Mesenchymal stem cell (in vitro differentiated cells and primary cell): ENCODE measurements at regions not wholly inside any gene's neighbourhood (a gene's known extent, or its start where the extent isn't known, plus 50 kb on each side); places are given as distances from the start of the nearest gene placed in this dataset.

Experiments
- DNase-seq: peaks from one replicate; pipeline ENCODE4 v3.0.0-alpha.2; 2013
- H2AFZ ChIP-seq: one replicate; pipeline ENCODE4 v1.6.1; 2013; ENCODE audit warnings: low read depth, mild to moderate bottlenecking, control low read depth, inconsistent platforms, low read length, moderate library complexity
- H2AK5ac ChIP-seq: 2 replicates; pipeline ENCODE4 v1.6.1; 2013; ENCODE audit warnings: low read length, moderate library complexity, mild to moderate bottlenecking, inconsistent platforms; ENCODE audit not compliant: severe bottlenecking
- H2BK120ac ChIP-seq: one replicate; pipeline ENCODE4 v1.6.1; 2013; ENCODE audit warnings: low read depth, mild to moderate bottlenecking, inconsistent platforms, low read length, moderate library complexity
- H2BK12ac ChIP-seq, 2 experiments: one replicate each; pipeline ENCODE4 v1.6.1; 2013; ENCODE audit warnings: inconsistent platforms in 2 of 2, low read length in 2 of 2, mild to moderate bottlenecking in 2 of 2, moderate library complexity in 2 of 2, control low read depth in 1 of 2
- H2BK15ac ChIP-seq: one replicate; pipeline ENCODE4 v1.6.1; 2013; ENCODE audit warnings: mild to moderate bottlenecking, low read depth, inconsistent platforms; ENCODE audit not compliant: poor library complexity, severe bottlenecking
- H2BK5ac ChIP-seq: 2 replicates; pipeline ENCODE4 v1.6.1; 2013; ENCODE audit warnings: low read depth, mild to moderate bottlenecking, low read length, control low read depth, inconsistent platforms; ENCODE audit not compliant: poor library complexity, severe bottlenecking
- H3K14ac ChIP-seq, 2 experiments: one replicate each; pipeline ENCODE4 v1.6.1; 2013; ENCODE audit warnings: inconsistent platforms in 2 of 2, low read length in 2 of 2, control low read depth in 1 of 2, mild to moderate bottlenecking in 1 of 2, moderate library complexity in 1 of 2
- H3K18ac ChIP-seq, 2 experiments: one replicate each; pipeline ENCODE4 v1.6.1; 2013; ENCODE audit warnings: inconsistent platforms in 2 of 2, low read length in 2 of 2, control low read depth in 1 of 2, low read depth in 1 of 2, mild to moderate bottlenecking in 1 of 2
- H3K23ac ChIP-seq, 2 experiments: one replicate each; pipeline ENCODE4 v1.6.1; 2013; ENCODE audit warnings: inconsistent platforms in 2 of 2, low read length in 2 of 2, mild to moderate bottlenecking in 2 of 2, moderate library complexity in 2 of 2, control low read depth in 1 of 2
- H3K27ac ChIP-seq: 2 replicates; pipeline ENCODE4 v1.5.1; 2013; ENCODE audit warnings: mild to moderate bottlenecking, moderate library complexity, low read length, control low read depth, inconsistent platforms; ENCODE audit not compliant: poor library complexity, severe bottlenecking
- H3K27me3 ChIP-seq, 2 experiments: 2 replicates each; pipeline versions ENCODE4 v1.6.1 to v1.7.0; 2013; ENCODE audit warnings: low read length in 2 of 2, mild to moderate bottlenecking in 2 of 2, moderate library complexity in 2 of 2, control low read depth in 1 of 2, inconsistent platforms in 1 of 2; ENCODE audit not compliant: control insufficient read depth in 1 of 2, insufficient read depth in 1 of 2
- H3K36me3 ChIP-seq, 2 experiments: 2 replicates each; pipeline versions ENCODE4 v1.6.1 to v1.7.0; 2013; ENCODE audit warnings: low read length in 2 of 2, control low read depth in 1 of 2, inconsistent platforms in 1 of 2, low read depth in 1 of 2, mild to moderate bottlenecking in 1 of 2; ENCODE audit not compliant: insufficient read depth in 2 of 2, control insufficient read depth in 1 of 2
- H3K4ac ChIP-seq, 2 experiments: one replicate each; pipeline ENCODE4 v1.6.1; 2013; ENCODE audit warnings: inconsistent platforms in 2 of 2, low read length in 2 of 2, mild to moderate bottlenecking in 2 of 2, moderate library complexity in 2 of 2, control low read depth in 1 of 2, low read depth in 1 of 2
- H3K4me1 ChIP-seq: 2 replicates; pipeline ENCODE4 v1.6.1; 2013; ENCODE audit warnings: low read depth, low read length, control low read depth; ENCODE audit not compliant: control insufficient read depth, insufficient read depth
- H3K4me2 ChIP-seq: 2 replicates; pipeline ENCODE4 v1.6.1; 2013; ENCODE audit warnings: low read length, mild to moderate bottlenecking, inconsistent platforms; ENCODE audit not compliant: poor library complexity, severe bottlenecking
- H3K4me3 ChIP-seq, 2 experiments: 2 replicates each; pipeline versions ENCODE4 v1.5.1 to v1.7.0; 2013; ENCODE audit warnings: low read length in 2 of 2, mild to moderate bottlenecking in 2 of 2, control low read depth in 1 of 2, low read depth in 1 of 2; ENCODE audit not compliant: insufficient read depth in 1 of 2
- H3K79me1 ChIP-seq: replicated peaks from 2 replicates; pipeline ENCODE4 v1.6.1; 2013; ENCODE audit warnings: mild to moderate bottlenecking, control low read depth, low read length, inconsistent platforms; ENCODE audit not compliant: poor library complexity, severe bottlenecking
- H3K9ac ChIP-seq: 2 replicates; pipeline ENCODE4 v1.7.0; 2013; ENCODE audit warnings: mild to moderate bottlenecking, low read length, moderate library complexity
- H3K9me3 ChIP-seq: 2 replicates; pipeline ENCODE4 v1.7.0; 2013; ENCODE audit warnings: mild to moderate bottlenecking, low read length; ENCODE audit not compliant: control insufficient read depth
- H4K8ac ChIP-seq: one replicate; pipeline ENCODE4 v1.6.1; 2013; ENCODE audit warnings: inconsistent platforms, mild to moderate bottlenecking, low read length, moderate library complexity
- H4K91ac ChIP-seq: one replicate; pipeline ENCODE4 v1.6.1; 2013; ENCODE audit warnings: mild to moderate bottlenecking, low read length, inconsistent platforms
- WGBS: methylation state at CpG from one replicate; pipeline ENCODE4 v1.1.7; 2013; ENCODE audit warnings: mixed read lengths; 5-methylcytosine and 5-hydroxymethylcytosine counted together

GRCh38 chr4:4680758-4681157 is 138.9 kb upstream of the STX18 start:
- Histone ChIP-seq H3K14ac (no peak overlapping the region), H4K91ac (no peak overlapping the region), H3K36me3 (no peaks in the 10 kb centered on the region), H3K4me2 (no peak overlapping the region), H3K4ac (no peak overlapping the region), H2BK12ac (no peak overlapping the region), H3K23ac (no peak overlapping the region), H4K8ac (no peak overlapping the region), H3K79me1 (no peaks in the 10 kb centered on the region), H2AK5ac (no peak overlapping the region), H3K4me3 (no peak overlapping the region), H2BK5ac (no peak overlapping the region), H3K27ac (no peak overlapping the region), H3K9me3 (no peaks in the 10 kb centered on the region), H3K9ac (no peak overlapping the region), H2AFZ (no peak overlapping the region), H2BK120ac (no peak overlapping the region), H3K18ac (no peak overlapping the region), H3K4me1 (no peaks in the 10 kb centered on the region), H3K27me3 (peaks cover 0 to 26% of the 10 kb centered on the region in 2 experiments), H2BK15ac (no peak overlapping the region)
- 71% methylated on average over 1 of the region's 2 CpGs for WGBS
- DNase-seq, result no peak

GRCh38 chr4:4680243-4680642 is 138.4 kb upstream of the STX18 start:
- H4K91ac ChIP-seq, result no peak overlapping the region
- no peak overlapping the region for H3K23ac ChIP-seq
- H2BK12ac ChIP-seq, result no peak overlapping the region
- H3K4me3 ChIP-seq, result no peak overlapping the region
- H3K4ac ChIP-seq, result no peak overlapping the region
- H3K9me3 ChIP-seq, result no peaks in the 10 kb centered on the region
- H4K8ac ChIP-seq, result no peak overlapping the region
- H3K9ac ChIP-seq, result no peak overlapping the region
- 94% methylated on average over 4 of the region's 4 CpGs for WGBS
- no peak overlapping the region for H3K4me2 ChIP-seq
- H3K27me3 ChIP-seq, result peaks cover 0 to 26% of the 10 kb centered on the region in 2 experiments
- no peak overlapping the region for H2BK120ac ChIP-seq
- no peak for DNase-seq
- H3K18ac ChIP-seq, result no peak overlapping the region
- no peak overlapping the region for H2AFZ ChIP-seq
- no peak overlapping the region for H2BK5ac ChIP-seq
- no peak overlapping the region for H2AK5ac ChIP-seq
- H3K14ac ChIP-seq, result no peak overlapping the region
- H2BK15ac ChIP-seq, result no peak overlapping the region
- H3K4me1 ChIP-seq, result no peaks in the 10 kb centered on the region
- no peaks in the 10 kb centered on the region for H3K79me1 ChIP-seq
- no peaks in the 10 kb centered on the region for H3K36me3 ChIP-seq
- no peak overlapping the region for H3K27ac ChIP-seq

GRCh38 chr4:4677556-4678522 is 136.0 kb upstream of the STX18 start:
- Histone ChIP-seq H3K36me3 (no peaks in the 10 kb centered on the region), H4K8ac (no peak overlapping the region), H3K4me3 (peak overlapping the region in 1 of 2 experiments; percentile 57), H3K4me2 (peak overlapping the region; percentile 21), H3K14ac (no peak overlapping the region), H2BK120ac (no peak overlapping the region), H3K18ac (no peak overlapping the region), H3K23ac (no peak overlapping the region), H2AK5ac (no peak overlapping the region), H2AFZ (no peak overlapping the region), H3K79me1 (no peaks in the 10 kb centered on the region), H2BK12ac (no peak overlapping the region), H3K9me3 (no peaks in the 10 kb centered on the region), H3K4me1 (peaks cover 2% of the 10 kb centered on the region), H2BK5ac (no peak overlapping the region), H3K4ac (no peak overlapping the region), H3K27ac (no peak overlapping the region), H3K9ac (peak overlapping the region; percentile 78), H3K27me3 (peaks cover 0 to 24% of the 10 kb centered on the region in 2 experiments), H2BK15ac (no peak overlapping the region), H4K91ac (no peak overlapping the region)
- DNase-seq, result peak; percentile 46
- WGBS, result 39% methylated on average over 21 of the region's 23 CpGs

- H3K14ac ChIP-seq, result no peak overlapping the region
- no peaks in the 10 kb centered on the region for H3K36me3 ChIP-seq
- H2BK120ac ChIP-seq, result no peak overlapping the region
- H3K23ac ChIP-seq, result no peak overlapping the region
- no peak overlapping the region for H4K8ac ChIP-seq
- no peaks in the 10 kb centered on the region for H3K9me3 ChIP-seq
- H3K4me3 ChIP-seq, result no peak overlapping the region
- H3K4ac ChIP-seq, result no peak overlapping the region
- H3K27me3 ChIP-seq, result peaks cover 0 to 22% of the 10 kb centered on the region in 2 experiments
- no peak overlapping the region for H2BK5ac ChIP-seq
- H3K18ac ChIP-seq, result no peak overlapping the region
- H2AFZ ChIP-seq, result no peak overlapping the region
- peaks cover 2% of the 10 kb centered on the region for H3K4me1 ChIP-seq
- no peak overlapping the region for H3K27ac ChIP-seq
- no peak overlapping the region for H2AK5ac ChIP-seq
- H4K91ac ChIP-seq, result no peak overlapping the region
- DNase-seq, result no peak
- H2BK12ac ChIP-seq, result no peak overlapping the region
- H3K9ac ChIP-seq, result no peak overlapping the region
- H2BK15ac ChIP-seq, result no peak overlapping the region
- no peak overlapping the region for H3K4me2 ChIP-seq
- no peaks in the 10 kb centered on the region for H3K79me1 ChIP-seq
Measured at GRCh38 chr4:4675641-4676040, 133.8 kb upstream of the STX18 start.
